H1 (cell line): ENCODE measurements at regions not wholly inside any gene's neighbourhood (a gene's known extent, or its start where the extent isn't known, plus 50 kb on each side); places are given as distances from the start of the nearest gene placed in this dataset.

Experiments
- CREB1 ChIP-seq: IDR thresholded peaks from 2 replicates; pipeline ENCODE4 v1.6.1; 2012; ENCODE audit warnings: inconsistent platforms
- TAF1 ChIP-seq: IDR thresholded peaks from 2 replicates; pipeline ENCODE4 v1.6.1; 2011; ENCODE audit warnings: mild to moderate bottlenecking, low read depth, low read length
- USF2 ChIP-seq: IDR thresholded peaks from 2 replicates; pipeline ENCODE4 v1.6.1; 2011; ENCODE audit warnings: low read length, improper control_type of control experiment
- ZNF274 ChIP-seq: IDR thresholded peaks from 2 replicates; pipeline ENCODE4 v1.7.0; 2012; ENCODE audit warnings: low read length, borderline replicate concordance; ENCODE audit errors: extremely low read depth

GRCh38 chr4:3708103-3708510 lies 58.1 kb upstream of the ADRA2C start (continued):
- TF ChIP-seq USF2 (no peak), TAF1 (no peak), CREB1 (no peak), ZNF274 (no peak)
